A549 (cell line): ENCODE measurements at regions not wholly inside any gene's neighbourhood (a gene's known extent, or its start where the extent isn't known, plus 50 kb on each side); places are given as distances from the start of the nearest gene placed in this dataset.
A peak's percentile ranks its signal among the peaks of the same experiment; 100 is the strongest.
"Not testable (repeated sequence)": the region's sequence is repeated elsewhere in the genome, so short reads cannot be mapped to it uniquely, and the experiment has no call there.

ENCODE experiments used
- ATAC-seq, 2 experiments: fragments of 200-7000 bp in 1 of 2; fragments of >200 bp in 1 of 2; cut with Nextera tagmentation in 1 of 2; cut with Tn5 transposase in 1 of 2; 3 replicates each; pipeline versions ENCODE4 v1.8.0 to v1.9.1; 2018 to 2020; ENCODE audit warnings: mild to moderate bottlenecking in 1 of 2, moderate library complexity in 1 of 2
- CTCF ChIA-PET: fragments of 300-600 bp; sonication (Branson Sonifier 250); formaldehyde crosslinking; extraction: SDS; loops from one replicate; lab custom pipeline; 2021; ENCODE audit warnings: antibody characterized with exemption, inconsistent platforms; lab: Yijun Ruan, JAX
- POLR2A ChIA-PET: fragments of 350-600 bp; formaldehyde crosslinking; extraction: SDS; loops from one replicate; lab custom pipeline; 2021; ENCODE audit warnings: antibody characterized with exemption, inconsistent platforms; lab: Yijun Ruan, JAX
- DNase-seq, 2 experiments: peaks; one replicate each; pipeline versions ENCODE4 v3.0.0 to v3.0.0-alpha.2; 2011 to 2016; ENCODE audit warnings: low read depth in 1 of 2, low spot score in 1 of 2
- FAIRE-seq: peaks from 2 replicates; lab custom pipeline; 2011; peaks lifted over from hg19 to GRCh38; lab: Jason Lieb, UNC
- H3K27ac ChIP-seq, 2 experiments: fragments of >200 bp; sonication (Bioruptor Twin); formaldehyde crosslinking; 3 replicates each; pipeline ENCODE4 v1.5.1; 2016 to 2017
- H3K4me1 ChIP-seq: fragments of >200 bp; sonication (Bioruptor Twin); formaldehyde crosslinking; 3 replicates; pipeline ENCODE4 v1.6.1; 2016
- H3K4me2 ChIP-seq: fragments of >200 bp; sonication (Bioruptor Twin); formaldehyde crosslinking; 3 replicates; pipeline ENCODE4 v1.6.1; 2016
- H3K4me3 ChIP-seq: fragments of >200 bp; sonication (Bioruptor Twin); formaldehyde crosslinking; 3 replicates; pipeline ENCODE4 v1.5.1; 2016
- H3K9me3 ChIP-seq: fragments of >200 bp; sonication (Bioruptor Twin); formaldehyde crosslinking; 3 replicates; pipeline ENCODE4 v1.6.1; 2016
- BHLHE40 ChIP-seq: IDR thresholded peaks from 2 replicates; pipeline ENCODE4 v1.6.1; 2012; ENCODE audit warnings: low read depth, low read length, inconsistent platforms
- CBX8 ChIP-seq: fragments of 200-600 bp; sonication (generic); IDR thresholded peaks from 2 replicates; pipeline ENCODE4 v1.6.1; 2016
- CHD2 ChIP-seq: fragments of 150-350 bp; IDR thresholded peaks from 2 replicates; pipeline ENCODE4 v1.6.1; 2014; ENCODE audit warnings: low read length; ENCODE audit not compliant: partially characterized antibody
- CHD4 ChIP-seq: fragments of 200-600 bp; sonication (generic); IDR thresholded peaks from 2 replicates; pipeline ENCODE4 v1.6.1; 2016; ENCODE audit warnings: antibody characterized with exemption, mild to moderate bottlenecking, borderline replicate concordance
- EHF ChIP-seq: fragments of 250-450 bp; sonication (Bioruptor Pico); IDR thresholded peaks from 2 replicates; pipeline ENCODE4 v1.5.0; 2020; ENCODE audit warnings: mild to moderate bottlenecking
- ESRRA ChIP-seq: fragments of 150-350 bp; IDR thresholded peaks from 2 replicates; pipeline ENCODE4 v1.6.1; 2014; ENCODE audit warnings: mild to moderate bottlenecking, low read length, borderline replicate concordance
- FOSL2 ChIP-seq, 2 experiments: fragments of 450-650 bp in 1 of 2; fragments of >200 bp in 1 of 2; sonication (Bioruptor Twin) in 1 of 2; formaldehyde crosslinking; IDR thresholded peaks; 2 replicates each; pipeline versions ENCODE4 v1.5.0 to v1.6.1; 2016 to 2020; ENCODE audit warnings: mild to moderate bottlenecking in 1 of 2, moderate library complexity in 1 of 2
- JUN ChIP-seq, 2 experiments: fragments of >200 bp; sonication (Bioruptor Twin); formaldehyde crosslinking; IDR thresholded peaks; 2 replicates in 1 of 2; 3 replicates in 1 of 2; pipeline ENCODE4 v1.6.1; 2016 to 2017
- JUNB ChIP-seq: fragments of >200 bp; sonication (Bioruptor Twin); formaldehyde crosslinking; IDR thresholded peaks from 2 replicates; pipeline ENCODE4 v1.6.1; 2016
- NPAS2 ChIP-seq: fragments of 250-450 bp; sonication (Bioruptor Pico); IDR thresholded peaks from 2 replicates; pipeline ENCODE4 v1.8.0; 2022; ENCODE audit warnings: mild to moderate bottlenecking, moderate library complexity, borderline replicate concordance
- NR3C1 ChIP-seq: fragments of >200 bp; sonication (Bioruptor Twin); formaldehyde crosslinking; IDR thresholded peaks from 3 replicates; pipeline ENCODE4 v1.6.1; 2017
- RARB ChIP-seq: fragments of 250-450 bp; sonication (Bioruptor Pico); IDR thresholded peaks from 2 replicates; pipeline ENCODE4 v1.8.0; 2021; ENCODE audit warnings: mild to moderate bottlenecking, moderate library complexity
- RCOR1 ChIP-seq: fragments of 150-350 bp; IDR thresholded peaks from 2 replicates; pipeline ENCODE4 v1.6.1; 2014; ENCODE audit warnings: antibody characterized with exemption, low read length, low read depth
- RNF2 ChIP-seq: fragments of 200-600 bp; sonication (generic); IDR thresholded peaks from 2 replicates; pipeline ENCODE4 v1.6.1; 2016; ENCODE audit warnings: low read depth, mild to moderate bottlenecking, antibody characterized with exemption, moderate library complexity, borderline replicate concordance
- SREBF2 ChIP-seq: fragments of 450-650 bp; IDR thresholded peaks from 2 replicates; pipeline ENCODE4 v1.6.1; 2014; ENCODE audit warnings: mild to moderate bottlenecking, moderate library complexity
- ZC3H11A ChIP-seq: fragments of 450-650 bp; IDR thresholded peaks from 2 replicates; pipeline ENCODE4 v1.6.1; 2014; ENCODE audit warnings: antibody characterized with exemption, mild to moderate bottlenecking
- ZNF302 ChIP-seq: fragments of 250-450 bp; sonication (Bioruptor Pico); IDR thresholded peaks from 2 replicates; pipeline ENCODE4 v1.9.0; 2021; ENCODE audit warnings: inconsistent platforms, mild to moderate bottlenecking, moderate library complexity
- ZSCAN20 ChIP-seq: fragments of 250-450 bp; sonication (Bioruptor Pico); IDR thresholded peaks from 2 replicates; pipeline ENCODE4 v1.8.0; 2022; ENCODE audit warnings: mild to moderate bottlenecking, moderate library complexity
- WGBS: methylation state at CpG from one replicate; pipeline ENCODE4 v1.1.6; 2017; ENCODE audit errors: missing lambda C conversion rate; 5-methylcytosine and 5-hydroxymethylcytosine counted together
- TF ChIP-seq, protein P1 (sequence below): IDR thresholded peaks from 2 replicates; pipeline ENCODE4 v1.6.1; 2012

DNA sequence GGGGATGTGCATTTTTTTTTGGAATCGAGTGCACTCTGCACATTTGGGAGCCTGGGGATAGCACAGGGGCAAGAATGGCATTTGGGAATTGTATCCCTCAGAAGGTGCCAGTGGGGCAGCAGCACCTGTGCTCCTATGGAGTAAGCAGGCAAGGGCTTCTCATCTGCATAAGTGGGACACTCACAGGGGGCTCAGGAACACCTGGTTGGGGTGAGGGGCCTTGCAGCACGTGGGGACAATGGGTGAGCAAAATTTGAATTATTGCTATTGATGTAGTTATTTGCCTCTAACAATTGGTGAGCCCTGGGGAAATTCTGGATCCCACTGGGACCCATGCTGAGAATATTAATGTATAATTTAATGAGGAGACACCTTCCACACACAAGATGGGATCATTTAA lies 274.2 kb downstream of the TTC6 start:
- no peak for FAIRE-seq
- no peaks in the 10 kb centered on the region for H3K9me3 ChIP-seq
- WGBS, result 24% methylated on average over 2 of the region's 2 CpGs
- peaks cover 15% of the 10 kb centered on the region; the same call in 2 of the 3 replicates for H3K4me1 ChIP-seq
- DNase-seq, result no peak
- H3K4me3 ChIP-seq, result no peak overlapping the region
- ATAC-seq, result no peak
- no peak overlapping the region for H3K4me2 ChIP-seq
- CTCF ChIA-PET, result interaction anchor here (1.2 kb wide), 1 partner anchor 11 kb away, joined by 3 read pairs; no protein-coding TSS in a partner anchor
- POLR2A ChIA-PET, result no interaction called here
- TF ChIP-seq CBX8, result no peak
- TF ChIP-seq ESRRA, result no peak
- no peak for TF ChIP-seq BHLHE40
- H3K27ac ChIP-seq, result no peak overlapping the region

- DNase-seq, result no peak
- FAIRE-seq, result no peak
- ATAC-seq, result no peak
- TF ChIP-seq JUNB (no peak), CHD2 (no peak), FOSL2 (IDR thresholded peaks at IDR 0.05) (no peak), FOSL2 (CRISPR knock-in tag; IDR thresholded peaks at IDR 0.05) (no peak), BHLHE40 (no peak), ZC3H11A (no peak), NPAS2 (CRISPR knock-in tag) (no peak), SREBF2 (no peak), ESRRA (no peak), RARB (no peak), ZNF302 (CRISPR knock-in tag) (no peak)
- TF ChIP-seq, all 56 proteins: peak for 0
- Histone ChIP-seq H3K4me3 (no peak overlapping the region), H3K4me1 (peaks cover 14% of the 10 kb centered on the region; the same call in 2 of the 3 replicates), H3K9me3 (no peaks in the 10 kb centered on the region), H3K4me2 (peak overlapping the region; percentile 23; the same call in 2 of the 3 replicates), H3K27ac (no peak overlapping the region)
- CTCF ChIA-PET, result interaction anchor here (0.6 kb wide), 1 partner anchor 610 kb away, joined by 3 read pairs; no protein-coding TSS in a partner anchor
- 64% methylated on average over 5 of the region's 5 CpGs for WGBS
- POLR2A ChIA-PET, result no interaction called here
Observed at GRCh38 chr14:37870170-37870569, 274.7 kb downstream of the TTC6 start.

DNA sequence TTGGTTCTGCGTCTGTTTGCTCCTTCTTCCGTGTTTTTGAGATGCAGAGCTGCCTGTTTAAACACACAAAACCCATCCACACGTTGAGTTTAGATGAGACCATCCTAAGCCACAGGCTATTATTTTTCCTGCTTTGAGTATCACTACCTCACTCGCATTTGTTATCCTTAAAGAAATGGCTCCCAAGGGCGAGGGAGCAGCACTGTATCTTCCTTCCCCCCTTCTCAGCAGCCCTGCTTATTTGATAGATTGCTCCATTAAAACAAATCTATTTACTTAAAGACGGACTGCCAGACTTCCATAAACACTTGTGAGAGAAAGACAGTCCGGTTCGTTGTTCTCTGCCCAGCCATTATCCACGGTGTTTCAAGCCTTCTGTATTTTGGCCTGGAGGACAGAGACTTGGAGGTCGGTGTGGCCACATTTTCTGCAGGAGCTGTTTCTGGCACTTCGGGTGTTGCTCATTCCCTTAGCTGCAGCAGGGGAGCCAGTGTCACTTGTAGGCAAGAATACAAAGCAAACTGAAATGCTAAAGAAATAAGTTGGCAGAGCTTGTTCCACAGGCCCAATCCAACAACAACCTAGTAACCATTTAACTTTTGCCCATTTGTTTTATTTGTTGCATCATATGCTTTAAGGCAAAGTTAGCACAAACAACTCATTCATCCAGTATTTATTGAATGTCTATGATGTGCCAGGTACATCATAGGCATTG lies 275.4 kb downstream of the TTC6 start:
- Histone ChIP-seq H3K4me1 (peaks cover 10% of the 10 kb centered on the region; the same call in 2 of the 3 replicates), H3K4me3 (no peak overlapping the region), H3K9me3 (no peaks in the 10 kb centered on the region), H3K4me2 (peak overlapping the region; percentile 23), H3K27ac (no peak overlapping the region)
- no peak for ATAC-seq
- DNase-seq, result no peak
- ChIA-PET CTCF (interaction anchor here (0.6 kb wide), 1 partner anchor 611 kb away, joined by 3 read pairs; no protein-coding TSS in a partner anchor), POLR2A (no interaction called here)
- no peak for FAIRE-seq
- WGBS, result 54% methylated on average over 11 of the region's 11 CpGs
- no peak for TF ChIP-seq ZNF302 (CRISPR knock-in tag)
- TF ChIP-seq JUN (IDR thresholded peaks at IDR 0.05), result no peak
- TF ChIP-seq RCOR1, result no peak
- TF ChIP-seq NPAS2 (CRISPR knock-in tag), result no peak
- no peak for TF ChIP-seq NR3C1
- TF ChIP-seq ZSCAN20 (CRISPR knock-in tag), result no peak
- TF ChIP-seq, protein P1, sequence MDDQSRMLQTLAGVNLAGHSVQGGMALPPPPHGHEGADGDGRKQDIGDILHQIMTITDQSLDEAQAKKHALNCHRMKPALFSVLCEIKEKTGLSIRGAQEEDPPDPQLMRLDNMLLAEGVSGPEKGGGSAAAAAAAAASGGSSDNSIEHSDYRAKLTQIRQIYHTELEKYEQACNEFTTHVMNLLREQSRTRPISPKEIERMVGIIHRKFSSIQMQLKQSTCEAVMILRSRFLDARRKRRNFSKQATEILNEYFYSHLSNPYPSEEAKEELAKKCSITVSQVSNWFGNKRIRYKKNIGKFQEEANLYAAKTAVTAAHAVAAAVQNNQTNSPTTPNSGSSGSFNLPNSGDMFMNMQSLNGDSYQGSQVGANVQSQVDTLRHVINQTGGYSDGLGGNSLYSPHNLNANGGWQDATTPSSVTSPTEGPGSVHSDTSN, result no peak
- no peak for TF ChIP-seq EHF (CRISPR knock-in tag)
- no peak for TF ChIP-seq CHD4
- no peak for TF ChIP-seq RNF2
- TF ChIP-seq, all 56 proteins: peak for 0

- H3K9me3 ChIP-seq, H3K4me2 ChIP-seq, POLR2A ChIA-PET, H3K27ac ChIP-seq, FAIRE-seq, H3K4me3 ChIP-seq, DNase-seq: not testable (repeated sequence)
- WGBS, result 92% methylated on average over 10 of the region's 10 CpGs
- peak in 1 of 2 experiments; percentile 17; a peak in 1 of 6 replicates for ATAC-seq
- peaks cover 10% of the 10 kb centered on the region; the same call in 2 of the 3 replicates for H3K4me1 ChIP-seq
- CTCF ChIA-PET, result interaction anchor here (0.5 to 2.7 kb wide), 34 partner anchors 9 to 988 kb away, joined by 3 to 45 read pairs (median 4); no protein-coding TSS in a partner anchor
Observed at GRCh38 chr14:37874065-37874428, 278.6 kb downstream of the TTC6 start.
